K562 (cell line): ENCODE measurements at regions not wholly inside any gene's neighbourhood (a gene's known extent, or its start where the extent isn't known, plus 50 kb on each side); places are given as distances from the start of the nearest gene placed in this dataset.
"Not testable (repeated sequence)": the region's sequence is repeated elsewhere in the genome, so short reads cannot be mapped to it uniquely, and the experiment has no call there.

ENCODE experiments used
- ATAC-seq: fragments of 200-7000 bp; cut with Tn5 transposase; 3 replicates; pipeline ENCODE4 v1.9.1; 2020; ENCODE audit warnings: moderate library complexity
- BruUV-seq: library from RNA; stranded (reverse); fragments of 400-500 nt; replicated peaks from 2 replicates; lab custom pipeline; 2021; lab: Mats Ljungman, UMichigan
- CTCF ChIA-PET: fragments of 300-600 bp; formaldehyde crosslinking; extraction: SDS; loops from one replicate; lab custom pipeline; 2021; ENCODE audit warnings: low intra/inter-chr PET ratio; lab: Yijun Ruan, JAX
- POLR2A ChIA-PET: fragments of 300-600, 350-650 bp; sonication (Branson Sonifier 250); formaldehyde crosslinking; extraction: SDS; loops from one replicate; lab custom pipeline; 2021; ENCODE audit warnings: antibody characterized with exemption, inconsistent platforms; lab: Yijun Ruan, JAX
- DNase-seq, 4 experiments: peaks; one replicate each; pipeline versions ENCODE4 v3.0.0 to v3.0.0-alpha.2; 2011 to 2018; ENCODE audit warnings: low spot score in 3 of 4, mixed read lengths in 3 of 4; ENCODE audit errors: extremely low read depth in 1 of 4
- FAIRE-seq: peaks from 2 replicates; lab custom pipeline; 2011; peaks lifted over from hg19 to GRCh38; lab: Jason Lieb, UNC
- H2AFZ ChIP-seq: 2 replicates; pipeline ENCODE4 v1.6.0; 2011; ENCODE audit warnings: low read depth, low read length, control low read depth, inconsistent platforms
- H3K27ac ChIP-seq: fragments of 200-600 bp; 3 replicates; pipeline ENCODE4 v1.8.0; 2011; ENCODE audit warnings: low read depth, mild to moderate bottlenecking, control low read depth, inconsistent platforms, low read length, moderate library complexity, mixed read lengths; ENCODE audit errors: extremely low read depth
- H3K27me3 ChIP-seq, 2 experiments: fragments of 300-600 bp in 1 of 2; 2 replicates in 1 of 2; 3 replicates in 1 of 2; pipeline versions ENCODE4 v1.6.0 to v1.8.0; 2011; ENCODE audit warnings: inconsistent platforms in 2 of 2, low read length in 2 of 2, mild to moderate bottlenecking in 1 of 2, mixed read lengths in 1 of 2, moderate library complexity in 1 of 2; ENCODE audit not compliant: control insufficient read depth in 2 of 2, insufficient read depth in 2 of 2
- H3K36me3 ChIP-seq: fragments of 300-600 bp; 3 replicates; pipeline ENCODE4 v1.8.0; 2011; ENCODE audit warnings: mild to moderate bottlenecking, low read length, inconsistent platforms; ENCODE audit not compliant: control insufficient read depth, insufficient read depth
- H3K4me1 ChIP-seq, 2 experiments: fragments of 200-600 bp in 1 of 2; replicated peaks in 1 of 2; 2 replicates in 1 of 2; 3 replicates in 1 of 2; pipeline versions ENCODE4 v1.5.1 to v1.8.0; 2011; ENCODE audit warnings: inconsistent platforms in 2 of 2, low read length in 2 of 2, mild to moderate bottlenecking in 1 of 2, mixed read lengths in 1 of 2, moderate library complexity in 1 of 2; ENCODE audit not compliant: control insufficient read depth in 2 of 2, insufficient read depth in 2 of 2
- H3K4me2 ChIP-seq: 2 replicates; pipeline ENCODE4 v1.6.1; 2011; ENCODE audit warnings: low read length, control low read depth, inconsistent platforms, mixed read lengths; ENCODE audit not compliant: insufficient read depth
- H3K4me3 ChIP-seq: fragments of 200-600 bp; sonication (generic), shearing (Covaris generic); 2 replicates; pipeline ENCODE4 v1.5.1; 2016; ENCODE audit warnings: control low read depth, inconsistent platforms
- H3K79me2 ChIP-seq: fragments of 200-600 bp; 3 replicates; pipeline ENCODE4 v1.8.0; 2011; ENCODE audit warnings: low read length, inconsistent platforms; ENCODE audit not compliant: control insufficient read depth, insufficient read depth
- H3K9ac ChIP-seq, 2 experiments: 2 replicates each; pipeline versions ENCODE4 v1.6.0 to v1.6.1; 2011; ENCODE audit warnings: low read depth in 2 of 2, low read length in 2 of 2, control low read depth in 1 of 2, inconsistent platforms in 1 of 2, mild to moderate bottlenecking in 1 of 2, mixed read lengths in 1 of 2; ENCODE audit not compliant: insufficient read depth in 1 of 2
- H3K9me1 ChIP-seq: one replicate; pipeline ENCODE4 v1.6.0; 2011; ENCODE audit warnings: inconsistent platforms, mild to moderate bottlenecking, low read length, moderate library complexity; ENCODE audit not compliant: control insufficient read depth, insufficient read depth
- H3K9me3 ChIP-seq: replicated peaks from 2 replicates; pipeline ENCODE4 v1.5.1; 2011; ENCODE audit warnings: low read depth, low read length, inconsistent platforms; ENCODE audit not compliant: control insufficient read depth, insufficient read depth
- H4K20me1 ChIP-seq: replicated peaks from 2 replicates; pipeline ENCODE4 v1.6.1; 2011; ENCODE audit warnings: low read length, inconsistent platforms, mixed read lengths; ENCODE audit not compliant: control insufficient read depth, insufficient read depth
- FOXA1 ChIP-seq: fragments of 450-650 bp; IDR thresholded peaks from 2 replicates; pipeline ENCODE4 v1.6.1; 2016; ENCODE audit warnings: mild to moderate bottlenecking, borderline replicate concordance
- FUS ChIP-seq: fragments of 200-400 bp; formaldehyde crosslinking; optimal IDR thresholded peaks from 2 replicates; pipeline ENCODE3; 2017; ENCODE audit warnings: low read depth, low read length
- GTF2F1 ChIP-seq: IDR thresholded peaks from 2 replicates; pipeline ENCODE4 v1.6.1; 2011; ENCODE audit warnings: low read depth, low read length, improper control_type of control experiment
- HIVEP1 ChIP-seq: fragments of 250-450 bp; sonication (Bioruptor Pico); IDR thresholded peaks from 2 replicates; pipeline ENCODE4 v1.4.0; 2020; ENCODE audit warnings: mild to moderate bottlenecking
- HSF4 ChIP-seq: fragments of 250-450 bp; sonication (Bioruptor Pico); IDR thresholded peaks from 2 replicates; pipeline ENCODE4 v2.1.2; 2022; ENCODE audit warnings: mild to moderate bottlenecking, moderate library complexity, borderline replicate concordance
- MAFG ChIP-seq: fragments of 450-650 bp; conservative IDR thresholded peaks from 2 replicates; pipeline ENCODE4 v1.6.1; 2016; ENCODE audit warnings: missing genetic modification characterization, missing compliant biosample characterization
- RFX1 ChIP-seq: fragments of 450-650 bp; IDR thresholded peaks from 2 replicates; pipeline ENCODE4 v1.6.1; 2016; ENCODE audit warnings: mild to moderate bottlenecking, moderate library complexity
- SMAD3 ChIP-seq: fragments of 450-650 bp; formaldehyde crosslinking; conservative IDR thresholded peaks from 2 replicates; pipeline ENCODE4 v1.4.0; 2020; ENCODE audit warnings: mild to moderate bottlenecking
- SMARCA5 ChIP-seq: fragments of 450-650 bp; IDR thresholded peaks from 2 replicates; pipeline ENCODE4 v1.6.1; 2016
- SNIP1 ChIP-seq: fragments of 450-650 bp; IDR thresholded peaks from 2 replicates; pipeline ENCODE4 v1.7.1; 2017; ENCODE audit warnings: low read depth, mild to moderate bottlenecking
- TCF7 ChIP-seq: sonication (generic); IDR thresholded peaks from 2 replicates; pipeline ENCODE4 v1.6.1; 2016; ENCODE audit warnings: antibody characterized with exemption, borderline replicate concordance
- XRCC5 ChIP-seq: fragments of 200-400 bp; formaldehyde crosslinking; IDR thresholded peaks from 2 replicates; pipeline ENCODE4 v1.6.1; 2017; ENCODE audit warnings: low read depth, mild to moderate bottlenecking, low read length
- ZBTB8A ChIP-seq: fragments of 450-650 bp; IDR thresholded peaks from 2 replicates; pipeline ENCODE4 v1.6.1; 2018; ENCODE audit warnings: mild to moderate bottlenecking, moderate library complexity; ENCODE audit not compliant: partially characterized antibody
- ZKSCAN3 ChIP-seq: fragments of 250-450 bp; sonication (Bioruptor Pico); IDR thresholded peaks from 2 replicates; pipeline ENCODE4 v1.4.0; 2020
- ZNF583 ChIP-seq: fragments of 250-450 bp; sonication (Bioruptor Pico); IDR thresholded peaks from 2 replicates; pipeline ENCODE4 v1.4.0; 2020
- ZNF79 ChIP-seq: fragments of 250-450 bp; sonication (Bioruptor Pico); IDR thresholded peaks from 2 replicates; pipeline ENCODE4 v1.4.0; 2020; ENCODE audit warnings: low read depth, mild to moderate bottlenecking, moderate library complexity
- ZZZ3 ChIP-seq: fragments of 450-650 bp; IDR thresholded peaks from 2 replicates; pipeline ENCODE4 v1.6.1; 2016; ENCODE audit warnings: antibody characterized with exemption, mild to moderate bottlenecking, moderate library complexity
- WGBS: fragments of 100-300 bp; shearing (Covaris generic); methylation state at CpG from one replicate; pipeline ENCODE4 v1.1.6; 2016; ENCODE audit warnings: low coverage, mixed read lengths; ENCODE audit not compliant: insufficient coverage; ENCODE audit errors: missing lambda C conversion rate; 5-methylcytosine and 5-hydroxymethylcytosine counted together
- in situ Hi-C: fragments of 300-500 bp; cut with MboI; formaldehyde crosslinking; loops from 4 replicates; pipeline ENCODE4 v1.15.0; 2018; ENCODE audit warnings: inconsistent platforms, mixed read lengths
- intact Hi-C: fragments of 100-400 bp; cut with micrococcal nuclease; formaldehyde crosslinking; loops from 2 replicates; pipeline ENCODE4 v1.14.2; 2022
- TF ChIP-seq, protein P1 (sequence below): conservative IDR thresholded peaks from 2 replicates; pipeline ENCODE4 v1.6.1; 2011; ENCODE audit warnings: low read depth, mild to moderate bottlenecking, low read length; ENCODE audit not compliant: control insufficient read depth
- TF ChIP-seq, protein P2 (sequence below): fragments of 250-450 bp; sonication (Bioruptor Pico); IDR thresholded peaks from 2 replicates; pipeline ENCODE4 v1.8.0; 2022; ENCODE audit warnings: moderate library complexity, mild to moderate bottlenecking, inconsistent platforms

- TF ChIP-seq ZBTB8A (no peak), SMAD3 (CRISPR knock-in tag) (no peak), HSF4 (CRISPR knock-in tag) (no peak), FUS (no peak), GTF2F1 (no peak), XRCC5 (no peak), ZZZ3 (no peak), MAFG (tag) (no peak), ZNF79 (no peak), ZKSCAN3 (CRISPR knock-in tag) (no peak), SNIP1 (no peak), SMARCA5 (no peak), HIVEP1 (no peak), ZNF583 (CRISPR knock-in tag) (no peak), FOXA1 (no peak), TCF7 (no peak), RFX1 (no peak)
- TF ChIP-seq, protein P1, sequence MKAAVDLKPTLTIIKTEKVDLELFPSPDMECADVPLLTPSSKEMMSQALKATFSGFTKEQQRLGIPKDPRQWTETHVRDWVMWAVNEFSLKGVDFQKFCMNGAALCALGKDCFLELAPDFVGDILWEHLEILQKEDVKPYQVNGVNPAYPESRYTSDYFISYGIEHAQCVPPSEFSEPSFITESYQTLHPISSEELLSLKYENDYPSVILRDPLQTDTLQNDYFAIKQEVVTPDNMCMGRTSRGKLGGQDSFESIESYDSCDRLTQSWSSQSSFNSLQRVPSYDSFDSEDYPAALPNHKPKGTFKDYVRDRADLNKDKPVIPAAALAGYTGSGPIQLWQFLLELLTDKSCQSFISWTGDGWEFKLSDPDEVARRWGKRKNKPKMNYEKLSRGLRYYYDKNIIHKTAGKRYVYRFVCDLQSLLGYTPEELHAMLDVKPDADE = no peak
- TF ChIP-seq, protein P2, sequence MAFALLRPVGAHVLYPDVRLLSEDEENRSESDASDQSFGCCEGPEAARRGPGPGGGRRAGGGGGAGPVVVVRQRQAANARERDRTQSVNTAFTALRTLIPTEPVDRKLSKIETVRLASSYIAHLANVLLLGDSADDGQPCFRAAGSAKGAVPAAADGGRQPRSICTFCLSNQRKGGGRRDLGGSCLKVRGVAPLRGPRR = no peak
- Histone ChIP-seq H3K9me1 (no peaks in the 10 kb centered on the region), H3K79me2 (no peaks in the 10 kb centered on the region), H2AFZ (no peak overlapping the region), H3K4me3 (no peak overlapping the region), H3K4me1 (no peaks in the 10 kb centered on the region), H3K27me3 (no peaks in the 10 kb centered on the region), H3K9ac (no peak overlapping the region), H3K4me2 (no peak overlapping the region), H3K36me3 (no peaks in the 10 kb centered on the region), H3K9me3 (no peaks in the 10 kb centered on the region), H3K27ac (no peak overlapping the region), H4K20me1 (no peaks in the 10 kb centered on the region)
- CTCF ChIA-PET = no interaction called here
- ATAC-seq (no peak), FAIRE-seq (no peak), DNase-seq (no peak)
- POLR2A ChIA-PET = no interaction called here
- BruUV-seq = no TSS peak
- intact Hi-C loops (no loop called here), in situ Hi-C loops (no loop called here)
These were observed 138.1 kb upstream of the TLE4 start for GRCh38 chr9:79433703-79434102.

DNA sequence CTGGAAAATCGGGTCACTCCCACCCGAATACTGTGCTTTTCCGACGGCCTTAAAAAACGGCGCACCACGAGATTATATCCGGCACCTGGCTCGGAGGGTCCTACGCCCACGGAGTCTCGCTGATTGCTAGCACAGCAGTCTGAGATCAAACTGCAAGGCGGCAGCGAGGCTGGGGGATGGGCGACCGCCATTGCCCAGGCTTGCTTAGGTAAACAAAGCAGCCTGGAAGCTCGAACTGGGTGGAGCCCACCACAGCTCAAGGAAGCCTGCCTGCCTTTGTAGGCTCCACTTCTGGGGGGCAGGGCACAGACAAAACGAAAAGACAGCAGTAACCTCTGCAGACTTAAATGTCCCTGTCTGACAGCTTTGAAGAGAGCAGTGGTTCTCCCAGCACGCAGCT, 132.5 kb upstream of the TLE4 start:
- H3K79me2 ChIP-seq, H3K9ac ChIP-seq, H3K4me3 ChIP-seq, ATAC-seq, FAIRE-seq, H3K9me3 ChIP-seq, DNase-seq, H3K4me1 ChIP-seq, H3K27me3 ChIP-seq, in situ Hi-C loops, H3K4me2 ChIP-seq, H4K20me1 ChIP-seq, BruUV-seq, H2AFZ ChIP-seq, intact Hi-C loops, H3K27ac ChIP-seq, H3K36me3 ChIP-seq, CTCF ChIA-PET, POLR2A ChIA-PET, H3K9me1 ChIP-seq: not testable (repeated sequence)
- WGBS = 0% methylated on average over 5 of the region's 19 CpGs
